GM10248 (cell line): ENCODE measurements at regions not wholly inside any gene's neighbourhood (a gene's known extent, or its start where the extent isn't known, plus 50 kb on each side); places are given as distances from the start of the nearest gene placed in this dataset.
"Not testable (repeated sequence)": the region's sequence is repeated elsewhere in the genome, so short reads cannot be mapped to it uniquely, and the experiment has no call there.

Experiments
- CTCF ChIA-PET: fragments of 300-600 bp; sonication (Branson Sonifier 250); formaldehyde crosslinking; extraction: SDS; loops from one replicate; lab custom pipeline; 2021; ENCODE audit warnings: antibody characterized with exemption; lab: Yijun Ruan, JAX
- POLR2A ChIA-PET: fragments of 350-650 bp; sonication (Branson Sonifier 250); formaldehyde crosslinking; extraction: SDS; loops from one replicate; lab custom pipeline; 2020; ENCODE audit warnings: antibody characterized with exemption; lab: Yijun Ruan, JAX
- DNase-seq: peaks from one replicate; pipeline ENCODE4 v3.0.0; 2012; ENCODE audit errors: extremely low spot score
- TF ChIP-seq, protein P1 (sequence below): IDR thresholded peaks from 2 replicates; pipeline ENCODE4 v1.5.1; 2012; ENCODE audit warnings: mild to moderate bottlenecking, low read depth; ENCODE audit errors: extremely low read depth, missing control alignments, control extremely low read depth

DNA sequence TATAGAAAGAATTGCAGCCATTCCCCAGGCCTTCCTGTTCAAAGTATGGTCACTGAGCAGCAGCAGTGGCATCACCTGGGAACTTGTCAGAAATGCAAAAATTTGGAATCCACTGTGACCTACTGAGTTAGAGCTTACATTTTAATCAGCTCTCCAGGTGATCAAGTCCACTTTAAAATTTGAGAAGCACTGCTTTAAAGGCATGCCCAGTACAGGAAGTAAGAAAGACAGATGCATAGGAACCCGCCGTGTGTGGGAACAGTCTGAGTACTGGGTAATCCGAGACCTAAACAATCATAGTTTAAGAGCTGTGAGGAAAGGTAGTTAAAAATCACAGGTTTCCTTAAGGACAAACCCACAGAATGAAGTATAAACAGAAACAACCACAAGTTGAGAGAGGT, 462.4 kb downstream of the RAB38 start:
- CTCF ChIA-PET, result interaction anchor here (0.8 to 1.4 kb wide), 4 partner anchors 9 to 13 kb away, joined by 3 to 6 read pairs (median 4); no protein-coding TSS in a partner anchor
- no peak for DNase-seq
- POLR2A ChIA-PET, result no interaction called here
- TF ChIP-seq, protein P1, sequence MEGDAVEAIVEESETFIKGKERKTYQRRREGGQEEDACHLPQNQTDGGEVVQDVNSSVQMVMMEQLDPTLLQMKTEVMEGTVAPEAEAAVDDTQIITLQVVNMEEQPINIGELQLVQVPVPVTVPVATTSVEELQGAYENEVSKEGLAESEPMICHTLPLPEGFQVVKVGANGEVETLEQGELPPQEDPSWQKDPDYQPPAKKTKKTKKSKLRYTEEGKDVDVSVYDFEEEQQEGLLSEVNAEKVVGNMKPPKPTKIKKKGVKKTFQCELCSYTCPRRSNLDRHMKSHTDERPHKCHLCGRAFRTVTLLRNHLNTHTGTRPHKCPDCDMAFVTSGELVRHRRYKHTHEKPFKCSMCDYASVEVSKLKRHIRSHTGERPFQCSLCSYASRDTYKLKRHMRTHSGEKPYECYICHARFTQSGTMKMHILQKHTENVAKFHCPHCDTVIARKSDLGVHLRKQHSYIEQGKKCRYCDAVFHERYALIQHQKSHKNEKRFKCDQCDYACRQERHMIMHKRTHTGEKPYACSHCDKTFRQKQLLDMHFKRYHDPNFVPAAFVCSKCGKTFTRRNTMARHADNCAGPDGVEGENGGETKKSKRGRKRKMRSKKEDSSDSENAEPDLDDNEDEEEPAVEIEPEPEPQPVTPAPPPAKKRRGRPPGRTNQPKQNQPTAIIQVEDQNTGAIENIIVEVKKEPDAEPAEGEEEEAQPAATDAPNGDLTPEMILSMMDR, result no peak

DNA sequence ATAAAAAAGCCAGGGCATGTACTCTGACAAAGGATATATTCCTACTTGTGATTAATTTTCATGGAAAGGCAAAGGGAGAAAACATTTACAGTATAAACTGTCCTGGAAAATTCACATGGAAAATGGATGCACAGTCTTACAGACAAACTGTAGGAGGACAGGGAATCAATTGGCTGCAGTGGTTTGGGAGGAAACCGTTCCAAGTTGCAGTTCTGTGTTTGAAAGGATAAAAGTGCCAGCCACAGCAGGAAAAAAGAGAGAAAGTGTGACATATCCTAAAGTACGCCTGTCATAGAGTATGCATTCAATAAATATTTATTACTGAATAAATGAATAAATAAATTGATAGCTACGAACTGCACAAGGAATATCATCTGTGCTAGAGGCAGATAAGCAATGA, 462.9 kb downstream of the RAB38 start:
- CTCF ChIA-PET, result interaction anchor here (0.8 to 1.4 kb wide), 3 partner anchors 9 to 11 kb away, joined by 3 to 6 read pairs (median 5); no protein-coding TSS in a partner anchor
- DNase-seq, result no peak
- TF ChIP-seq, protein P1, result no peak
- POLR2A ChIA-PET, result no interaction called here

DNA sequence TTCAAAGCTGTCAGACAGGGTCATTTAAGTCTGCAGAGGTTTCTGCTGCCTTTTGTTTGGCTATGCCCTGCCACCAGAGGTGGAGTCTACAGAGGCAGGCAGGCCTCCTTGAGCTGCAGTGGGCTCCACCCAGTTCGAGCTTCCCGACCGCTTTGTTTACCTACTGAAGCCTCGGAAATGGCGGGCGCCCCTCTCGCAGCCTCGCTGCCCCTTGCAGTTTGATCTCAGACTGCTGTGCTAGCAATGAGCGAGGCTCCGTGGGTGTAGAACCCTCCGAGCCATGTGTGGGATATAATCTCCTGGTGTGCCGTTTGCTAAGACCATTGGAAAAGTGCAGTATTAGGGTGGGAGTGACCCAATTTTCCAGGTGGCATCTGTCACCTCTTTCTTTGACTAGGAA, 471.7 kb downstream of the RAB38 start:
- DNase-seq, POLR2A ChIA-PET: not testable (repeated sequence)
- CTCF ChIA-PET, result interaction anchor here (1.7 kb wide), 1 partner anchor 9 kb away, joined by 3 read pairs; no protein-coding TSS in a partner anchor

DNA sequence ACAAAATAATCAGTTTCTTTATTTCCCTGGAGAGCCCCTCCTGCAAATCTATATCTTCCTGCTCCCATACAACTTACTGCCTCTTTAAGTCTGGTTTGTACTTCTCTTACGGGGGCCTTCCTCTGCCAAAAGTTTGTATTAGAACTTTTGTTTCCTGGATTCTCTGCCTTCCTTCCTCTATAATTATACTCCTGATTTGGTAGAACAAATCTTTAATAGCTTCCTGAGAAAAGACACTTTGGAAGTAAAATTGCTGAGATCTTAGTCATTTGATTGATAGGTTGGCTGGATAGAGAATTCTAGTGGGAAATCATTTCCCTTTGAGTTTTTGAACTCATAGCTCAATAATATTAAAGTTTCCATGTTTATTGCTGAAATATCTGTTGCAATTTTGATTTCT, 499.2 kb downstream of the RAB38 start:
- TF ChIP-seq, protein P1, result no peak
- POLR2A ChIA-PET, result no interaction called here
- CTCF ChIA-PET, result interaction anchor here (0.9 kb wide), 1 partner anchor 12 kb away, joined by 3 read pairs; no protein-coding TSS in a partner anchor

DNA sequence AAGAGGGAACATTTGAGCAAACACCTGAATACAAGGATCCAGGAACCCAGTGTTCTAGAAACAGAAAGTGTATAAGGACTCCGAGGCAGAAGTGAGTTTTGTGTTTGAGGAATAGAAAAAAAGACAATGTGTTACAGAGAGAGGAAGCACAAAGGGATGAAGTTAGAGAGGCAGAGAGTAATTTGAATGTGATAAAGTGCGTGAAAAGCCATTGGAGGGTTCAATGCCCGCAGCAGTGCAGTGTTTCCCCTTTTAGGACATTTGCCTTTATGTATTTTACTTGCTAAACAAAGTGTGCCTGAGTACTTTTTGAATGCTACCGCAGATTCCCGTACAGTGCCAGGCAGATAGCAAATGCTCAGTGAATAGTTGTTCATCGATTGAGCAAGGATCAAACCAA, 508.5 kb downstream of the RAB38 start:
- TF ChIP-seq, protein P1, result no peak

More for the DNA sequence above, 499.2 kb downstream of the RAB38 start:
- DNase-seq, result no peak

DNA sequence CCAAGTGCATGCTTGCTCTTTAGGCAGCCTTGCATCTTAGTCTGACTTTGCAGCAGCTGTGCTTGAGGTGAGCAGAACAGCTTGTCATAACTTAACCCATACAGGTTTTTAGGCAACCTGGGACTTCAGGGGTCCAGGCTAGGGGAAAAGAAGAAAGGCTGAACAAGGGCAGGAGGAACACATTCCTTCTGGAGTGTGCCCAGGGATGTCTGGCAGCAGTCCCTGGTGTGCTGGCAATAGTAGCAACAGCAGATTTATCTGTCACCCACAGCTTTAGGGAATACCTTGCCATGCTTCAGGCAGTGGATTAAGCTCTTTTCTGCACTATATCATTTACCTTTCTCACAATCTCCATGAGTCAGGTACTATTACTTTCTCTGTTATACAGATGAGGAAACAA, 513.0 kb downstream of the RAB38 start:
- CTCF ChIA-PET, result interaction anchor here (1.7 kb wide), 1 partner anchor 61 kb away, joined by 3 read pairs; no protein-coding TSS in a partner anchor
- TF ChIP-seq, protein P1, result no peak
- POLR2A ChIA-PET, result no interaction called here
- no peak for DNase-seq

More for the DNA sequence above, 508.5 kb downstream of the RAB38 start:
- ChIA-PET POLR2A (no interaction called here), CTCF (no interaction called here)
- no peak for DNase-seq

DNA sequence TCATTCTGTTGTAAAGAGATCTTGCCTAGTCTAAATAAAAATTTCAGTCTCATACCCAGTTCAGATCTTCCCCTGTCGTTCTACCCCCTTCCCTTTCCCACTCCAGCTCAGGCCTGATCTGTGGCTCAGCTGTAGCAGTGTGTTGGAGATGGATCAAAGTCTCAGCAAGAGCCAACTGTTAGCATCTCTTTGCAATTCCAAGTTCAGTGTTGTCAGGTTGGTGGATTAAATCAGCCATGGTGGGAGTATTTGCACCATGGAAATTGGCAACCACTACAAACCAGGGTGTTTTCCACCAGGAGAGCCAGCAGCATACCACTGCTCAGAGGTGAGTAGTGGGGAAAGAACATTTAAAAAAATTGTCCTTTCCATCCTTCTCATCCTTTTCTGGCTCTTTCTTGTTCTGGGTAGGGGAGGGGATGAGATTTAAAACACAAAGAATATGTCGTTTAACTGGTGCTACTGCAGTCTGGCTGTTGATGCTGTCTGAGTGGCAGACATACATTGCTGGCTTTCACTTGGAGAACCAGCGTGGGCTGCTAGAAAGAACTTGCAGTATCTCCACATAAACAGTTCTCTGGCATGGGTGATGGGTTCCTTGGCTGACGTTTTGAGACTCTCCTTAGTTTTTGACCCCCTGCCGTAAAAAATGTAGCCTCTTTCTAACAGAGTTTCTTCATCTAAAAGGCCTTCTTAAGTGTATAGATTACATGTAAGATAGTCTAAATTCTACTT, 514.1 kb downstream of the RAB38 start:
- DNase-seq, result no peak
- ChIA-PET CTCF (no interaction called here), POLR2A (no interaction called here)
- TF ChIP-seq, protein P1, result no peak
